GM12878 (cell line): ENCODE measurements at regions not wholly inside any gene's neighbourhood (a gene's known extent, or its start where the extent isn't known, plus 50 kb on each side); places are given as distances from the start of the nearest gene placed in this dataset.

Experiments
- ATF2 ChIP-seq: IDR thresholded peaks from 2 replicates; pipeline ENCODE4 v1.6.1; 2012; ENCODE audit warnings: low read length, inconsistent platforms
- BCL11A ChIP-seq: IDR thresholded peaks from 2 replicates; pipeline ENCODE4 v1.6.1; 2011; ENCODE audit warnings: low read depth, low read length
- CTCF ChIP-seq, 3 experiments: IDR thresholded peaks in 2 of 3; conservative IDR thresholded peaks in 1 of 3; 2 replicates each; pipeline ENCODE4 v1.5.1; 2011; ENCODE audit warnings: low read depth in 3 of 3, low read length in 3 of 3, mild to moderate bottlenecking in 3 of 3, control low read depth in 2 of 3, moderate library complexity in 2 of 3, inconsistent platforms in 1 of 3, mixed read lengths in 1 of 3; ENCODE audit not compliant: control insufficient read depth in 2 of 3, insufficient read depth in 1 of 3; ENCODE audit errors: extremely low read depth in 1 of 3
- E4F1 ChIP-seq: fragments of 450-650 bp; IDR thresholded peaks from 2 replicates; pipeline ENCODE4 v1.6.1; 2018; ENCODE audit warnings: borderline replicate concordance, mild to moderate bottlenecking; ENCODE audit not compliant: partially characterized antibody
- EED ChIP-seq: sonication (generic); IDR thresholded peaks from 2 replicates; pipeline ENCODE4 v1.6.1; 2016; ENCODE audit warnings: antibody characterized with exemption, low read depth
- IKZF2 ChIP-seq, 2 experiments: fragments of 450-650 bp; IDR thresholded peaks; 2 replicates each; pipeline ENCODE4 v1.6.1; 2017; ENCODE audit warnings: mild to moderate bottlenecking in 2 of 2, moderate library complexity in 2 of 2
- JUND ChIP-seq: IDR thresholded peaks from 2 replicates; pipeline ENCODE4 v1.6.1; 2012; ENCODE audit warnings: low read depth, mild to moderate bottlenecking, low read length, improper control_type of control experiment, moderate library complexity
- KLF5 ChIP-seq: fragments of 450-650 bp; IDR thresholded peaks from 2 replicates; pipeline ENCODE4 v1.6.1; 2014; ENCODE audit warnings: mild to moderate bottlenecking; ENCODE audit not compliant: partially characterized antibody
- NFYA ChIP-seq: IDR thresholded peaks from 2 replicates; pipeline ENCODE4 v1.6.1; 2011; ENCODE audit warnings: low read depth, mild to moderate bottlenecking, low read length, improper control_type of control experiment, borderline replicate concordance
- NR2C2 ChIP-seq: IDR thresholded peaks from 2 replicates; pipeline ENCODE4 v1.6.1; 2011; ENCODE audit warnings: borderline replicate concordance, low read depth; ENCODE audit not compliant: control insufficient read depth, insufficient read length
- RELA ChIP-seq: fragments of 450-650 bp; IDR thresholded peaks from 2 replicates; pipeline ENCODE4 v1.8.0; 2014; ENCODE audit warnings: borderline replicate concordance; ENCODE audit not compliant: partially characterized antibody
- SMAD5 ChIP-seq: IDR thresholded peaks from 2 replicates; pipeline ENCODE4 v1.6.1; 2016; ENCODE audit warnings: antibody characterized with exemption, low read depth
- SREBF2 ChIP-seq: IDR thresholded peaks from 2 replicates; pipeline ENCODE4 v1.6.1; 2012; ENCODE audit warnings: mild to moderate bottlenecking, low read length
- SUPT20H ChIP-seq: IDR thresholded peaks from 2 replicates; pipeline ENCODE4 v1.6.1; 2011; ENCODE audit warnings: low read depth, mild to moderate bottlenecking, low read length, moderate library complexity, borderline replicate concordance; ENCODE audit not compliant: control insufficient read depth
- TAF1 ChIP-seq: IDR thresholded peaks from 2 replicates; pipeline ENCODE4 v1.6.1; 2011; ENCODE audit warnings: mild to moderate bottlenecking, low read depth, low read length, borderline replicate concordance
- ZNF207 ChIP-seq: fragments of 450-650 bp; IDR thresholded peaks from 2 replicates; pipeline ENCODE4 v1.6.1; 2014; ENCODE audit warnings: antibody characterized with exemption, mild to moderate bottlenecking, borderline replicate concordance
- ZNF592 ChIP-seq: fragments of 450-650 bp; IDR thresholded peaks from 2 replicates; pipeline ENCODE4 v1.6.1; 2017; ENCODE audit warnings: mild to moderate bottlenecking, moderate library complexity

- TF ChIP-seq ZNF592: no peak
- no peak for TF ChIP-seq ZNF207
- TF ChIP-seq TAF1: no peak
- no peak for TF ChIP-seq SUPT20H
- TF ChIP-seq NR2C2: no peak
- no peak for TF ChIP-seq NFYA
- TF ChIP-seq JUND: no peak
- peak; percentile 82 for TF ChIP-seq BCL11A
- peak in 1 of 2 experiments; percentile 26; a peak in 1 of 4 replicates for TF ChIP-seq IKZF2 (IDR thresholded peaks at IDR 0.05)
- TF ChIP-seq CTCF (IDR thresholded peaks at IDR 0.05 in 2 of 3, conservative IDR thresholded peaks at IDR 0.05 in 1 of 3; ENCODE audit: control insufficient read depth in 2 of 3, extremely low read depth in 1 of 3, insufficient read depth in 1 of 3, low read depth in 3 of 3, low read length in 3 of 3): no peak
- TF ChIP-seq E4F1: no peak
- no peak for TF ChIP-seq SMAD5
- TF ChIP-seq SREBF2: no peak
- no peak for TF ChIP-seq KLF5
- no peak for TF ChIP-seq EED
- peak; percentile 83 for TF ChIP-seq ATF2
- TF ChIP-seq RELA: no peak
- TF ChIP-seq, all 136 proteins: peak for 22
These were observed 98.5 kb upstream of the INSIG1 start (continued) for GRCh38 chr7:155198901-155199845.
